ENCODE measurements at regions not wholly inside any gene's neighbourhood (a gene's known extent, or its start where the extent isn't known, plus 50 kb on each side); places are given as distances from the start of the nearest gene placed in this dataset.

DNA sequence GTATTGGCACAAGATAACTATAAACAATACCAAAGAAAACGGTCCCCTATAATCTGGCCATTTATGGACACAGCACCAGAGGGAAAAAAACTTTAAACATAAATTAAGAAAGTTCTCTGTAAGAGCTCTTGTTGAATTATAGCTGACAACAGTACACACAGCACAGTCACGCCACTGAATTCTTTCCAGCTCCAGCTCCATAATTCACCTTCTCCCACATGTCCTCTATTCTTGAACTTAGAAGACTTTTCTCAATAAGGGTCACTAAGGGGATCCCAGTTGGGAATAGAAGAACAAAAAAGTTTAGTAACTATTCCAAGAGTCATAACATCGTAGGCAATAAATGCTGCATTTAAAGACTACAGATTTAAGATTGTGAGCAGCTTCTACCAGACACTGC, 124.6 kb upstream of the CYP1B1 start:
- Histone ChIP-seq H3K4me1 (no peaks in the 10 kb centered on the region), H3K9me3 (no peaks in the 10 kb centered on the region), H3K27ac (no peak overlapping the region), H3K4me3 (replicated peaks in 1 of 3) (no peak overlapping the region), H3K27me3 (no peaks in the 10 kb centered on the region), H3K36me3 (no peaks in the 10 kb centered on the region)
- 86% methylated on average over 3 of the region's 3 CpGs for WGBS, 2 donors
- DNase-seq, result no peak
- intact Hi-C loops (cut with DNase I), result no loop called here
- TF ChIP-seq, protein P1, sequence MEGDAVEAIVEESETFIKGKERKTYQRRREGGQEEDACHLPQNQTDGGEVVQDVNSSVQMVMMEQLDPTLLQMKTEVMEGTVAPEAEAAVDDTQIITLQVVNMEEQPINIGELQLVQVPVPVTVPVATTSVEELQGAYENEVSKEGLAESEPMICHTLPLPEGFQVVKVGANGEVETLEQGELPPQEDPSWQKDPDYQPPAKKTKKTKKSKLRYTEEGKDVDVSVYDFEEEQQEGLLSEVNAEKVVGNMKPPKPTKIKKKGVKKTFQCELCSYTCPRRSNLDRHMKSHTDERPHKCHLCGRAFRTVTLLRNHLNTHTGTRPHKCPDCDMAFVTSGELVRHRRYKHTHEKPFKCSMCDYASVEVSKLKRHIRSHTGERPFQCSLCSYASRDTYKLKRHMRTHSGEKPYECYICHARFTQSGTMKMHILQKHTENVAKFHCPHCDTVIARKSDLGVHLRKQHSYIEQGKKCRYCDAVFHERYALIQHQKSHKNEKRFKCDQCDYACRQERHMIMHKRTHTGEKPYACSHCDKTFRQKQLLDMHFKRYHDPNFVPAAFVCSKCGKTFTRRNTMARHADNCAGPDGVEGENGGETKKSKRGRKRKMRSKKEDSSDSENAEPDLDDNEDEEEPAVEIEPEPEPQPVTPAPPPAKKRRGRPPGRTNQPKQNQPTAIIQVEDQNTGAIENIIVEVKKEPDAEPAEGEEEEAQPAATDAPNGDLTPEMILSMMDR (IDR thresholded peaks at IDR 0.05), result no peak
- no peak for TF ChIP-seq POLR2A (IDR thresholded peaks at IDR 0.05)

DNA sequence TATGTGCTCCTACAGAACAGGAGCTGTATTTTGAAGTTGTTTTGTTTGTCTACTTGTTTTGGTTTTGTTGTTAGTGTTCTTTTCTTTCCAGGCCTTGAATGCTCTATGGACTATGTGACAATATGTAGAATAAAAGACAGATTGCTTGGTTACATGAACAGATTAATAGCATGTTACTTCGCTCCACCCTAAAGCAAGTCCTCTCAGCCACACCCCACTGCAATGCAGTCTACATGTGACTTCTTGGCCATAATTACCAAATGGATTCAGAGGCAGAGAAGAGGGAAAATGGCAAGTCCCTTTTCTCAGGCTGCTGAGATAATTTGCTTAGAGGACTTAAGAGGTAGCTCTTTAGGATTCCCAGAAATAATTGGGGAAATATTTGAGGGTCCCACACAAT, 123.2 kb upstream of the CYP1B1 start:
- no peaks in the 10 kb centered on the region for H3K36me3 ChIP-seq
- no peaks in the 10 kb centered on the region for H3K27me3 ChIP-seq
- no peak for DNase-seq
- TF ChIP-seq POLR2A (IDR thresholded peaks at IDR 0.05), result no peak
- TF ChIP-seq, protein P1 (IDR thresholded peaks at IDR 0.05), result no peak
- no peak overlapping the region for H3K27ac ChIP-seq
- WGBS, 2 donors, result 85 to 100% methylated on average over 1 of the region's 1 CpG
- H3K4me1 ChIP-seq, result no peaks in the 10 kb centered on the region
- no peaks in the 10 kb centered on the region for H3K9me3 ChIP-seq
- H3K4me3 ChIP-seq (replicated peaks in 1 of 3), result no peak overlapping the region
- intact Hi-C loops (cut with DNase I), result no loop called here

DNA sequence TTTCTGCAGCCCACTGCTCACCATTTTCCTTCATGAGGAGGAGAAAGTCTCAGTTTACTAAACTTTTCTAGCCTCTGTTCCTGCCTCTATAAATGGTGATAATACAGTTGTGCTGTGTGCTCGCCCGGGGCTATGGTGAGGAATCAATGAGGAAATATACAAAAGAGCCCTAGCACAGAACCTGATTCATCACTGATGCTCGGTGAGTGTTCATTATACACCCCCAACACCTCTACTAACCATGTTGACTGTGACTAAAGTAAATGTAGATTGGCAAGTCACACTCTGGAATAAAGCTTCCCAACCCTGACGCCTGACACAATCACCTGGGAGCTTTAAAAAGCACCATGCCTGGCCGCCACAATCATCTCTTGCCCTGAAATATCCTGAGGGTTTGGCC, 118.8 kb upstream of the CYP1B1 start:
- DNase-seq, result no peak
- H3K9me3 ChIP-seq, result no peaks in the 10 kb centered on the region
- intact Hi-C loops (cut with DNase I), result no loop called here
- no peaks in the 10 kb centered on the region for H3K36me3 ChIP-seq
- no peaks in the 10 kb centered on the region for H3K4me1 ChIP-seq
- H3K27me3 ChIP-seq, result no peaks in the 10 kb centered on the region
- H3K27ac ChIP-seq, result no peak overlapping the region
- H3K4me3 ChIP-seq (replicated peaks in 1 of 3), result no peak overlapping the region
- TF ChIP-seq POLR2A (IDR thresholded peaks at IDR 0.05), result no peak
- TF ChIP-seq, protein P1 (IDR thresholded peaks at IDR 0.05), result no peak
- 91 to 93% methylated on average over 5 of the region's 5 CpGs for WGBS, 2 donors

DNA sequence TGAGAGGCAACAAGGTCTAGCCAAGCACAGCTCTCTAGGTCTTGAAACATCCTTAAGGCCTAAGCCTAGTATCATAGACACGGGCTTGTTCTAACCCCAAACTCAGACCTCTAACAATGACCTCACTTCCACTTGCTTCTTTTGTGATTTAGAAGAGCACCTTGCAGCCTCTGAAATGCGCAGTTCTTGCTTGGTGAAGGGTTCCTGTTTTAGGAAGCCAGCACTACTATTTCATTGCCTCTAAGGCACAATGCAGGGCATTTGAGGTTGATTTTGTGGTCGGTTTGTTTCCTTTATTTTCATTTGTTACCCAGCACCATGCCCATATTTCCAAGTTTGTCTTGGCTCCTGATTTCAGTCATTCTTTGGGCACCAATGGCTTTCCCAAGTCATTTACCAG, 117.0 kb upstream of the CYP1B1 start:
- Histone ChIP-seq H3K27me3 (no peaks in the 10 kb centered on the region), H3K4me1 (peaks cover 0 to 6% of the 10 kb centered on the region in 2 donors), H3K27ac (no peak overlapping the region), H3K4me3 (replicated peaks in 1 of 3) (no peak overlapping the region), H3K9me3 (no peaks in the 10 kb centered on the region), H3K36me3 (no peaks in the 10 kb centered on the region)
- TF ChIP-seq, protein P1 (IDR thresholded peaks at IDR 0.05), result no peak
- TF ChIP-seq POLR2A (IDR thresholded peaks at IDR 0.05), result no peak
- 83 to 87% methylated on average over 3 of the region's 3 CpGs for WGBS, 2 donors
- DNase-seq, result no peak
- intact Hi-C loops (cut with DNase I), result no loop called here

DNA sequence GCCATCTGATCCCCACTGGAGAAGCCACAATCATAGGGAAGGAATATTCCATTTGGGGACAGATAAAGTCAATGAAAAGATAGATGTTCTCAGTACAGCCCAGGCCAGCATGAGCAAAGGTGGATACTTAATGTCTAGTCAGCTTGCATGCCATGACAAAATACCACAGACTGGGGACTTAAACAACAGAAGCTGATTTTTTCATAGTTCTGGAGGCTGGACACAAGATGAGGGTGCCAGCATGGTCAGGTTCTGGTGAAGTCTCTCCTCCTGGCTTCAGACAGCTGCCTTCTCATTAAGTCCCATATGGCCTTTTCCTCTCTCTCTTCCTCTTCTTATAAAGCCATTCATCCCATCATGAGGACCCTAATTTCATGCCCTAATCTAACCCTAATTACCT, 116.1 kb upstream of the CYP1B1 start:
- H3K4me3 ChIP-seq (replicated peaks in 1 of 3), result no peak overlapping the region
- intact Hi-C loops (cut with DNase I), result no loop called here
- TF ChIP-seq, protein P1 (IDR thresholded peaks at IDR 0.05), result no peak

More for the DNA sequence above, 116.1 kb upstream of the CYP1B1 start:
- no peaks in the 10 kb centered on the region for H3K9me3 ChIP-seq
- no peaks in the 10 kb centered on the region for H3K27me3 ChIP-seq
- no peak for DNase-seq
- peaks cover 6 to 13% of the 10 kb centered on the region in 2 donors for H3K4me1 ChIP-seq
- no peaks in the 10 kb centered on the region for H3K36me3 ChIP-seq
- no peak overlapping the region for H3K27ac ChIP-seq

All from thyroid gland (tissue), 4 donors.